Uterus (tissue), 3 donors: ENCODE measurements at regions not wholly inside any gene's neighbourhood (a gene's known extent, or its start where the extent isn't known, plus 50 kb on each side); places are given as distances from the start of the nearest gene placed in this dataset.
"Not testable (repeated sequence)": the region's sequence is repeated elsewhere in the genome, so short reads cannot be mapped to it uniquely, and the experiment has no call there.

Experiments
- DNase-seq, 2 donors: peaks; one replicate each; pipeline ENCODE4 v3.0.0-alpha.2; 2019 to 2020
- H3K27ac ChIP-seq, 2 donors: fragments of 200-600 bp; sonication (generic); 1 replicate in 1 of 2; 2 replicates in 1 of 2; pipeline ENCODE4 v1.5.1; 2016 to 2018
- H3K27me3 ChIP-seq, 2 donors: fragments of 200-600 bp; sonication (generic); one replicate each; pipeline ENCODE4 v1.5.1; 2018 to 2019; ENCODE audit warnings: control low read depth in 1 of 2
- H3K36me3 ChIP-seq, 2 donors: fragments of 200-600 bp; sonication (generic); one replicate each; pipeline ENCODE4 v1.5.1; 2019; ENCODE audit warnings: control low read depth in 1 of 2
- H3K4me1 ChIP-seq, 2 donors: fragments of 200-600 bp; sonication (generic); one replicate each; pipeline ENCODE4 v1.5.1; 2018 to 2019; ENCODE audit warnings: control low read depth in 1 of 2
- H3K4me3 ChIP-seq, 2 donors: fragments of 200-600 bp; sonication (generic); 1 replicate in 1 of 2; 2 replicates in 1 of 2; pipeline ENCODE4 v1.5.1; 2018 to 2019; ENCODE audit warnings: mild to moderate bottlenecking in 1 of 2
- H3K9me3 ChIP-seq, 2 donors: fragments of 200-600 bp; sonication (generic); one replicate each; pipeline ENCODE4 v1.5.1; 2019; ENCODE audit warnings: control low read depth in 1 of 2
- POLR2A ChIP-seq, 2 donors: fragments of 450-650 bp; IDR thresholded peaks; one replicate each; pipeline ENCODE4 v1.6.1; 2016; ENCODE audit warnings: antibody characterized with exemption in 2 of 2, mild to moderate bottlenecking in 1 of 2, moderate library complexity in 1 of 2
- intact Hi-C: fragments of 100-400 bp; cut with DNase I; formaldehyde crosslinking; loops from one replicate; pipeline ENCODE4 v1.15.1; 2023; ENCODE audit warnings: low total_unique reads
- TF ChIP-seq, protein P1 (sequence below), 4 experiments: fragments of 200-600 bp in 2 of 4; fragments of 450-650 bp in 2 of 4; sonication (generic) in 2 of 4; IDR thresholded peaks; one replicate each; pipeline ENCODE4 v1.5.1; 2016 to 2019; ENCODE audit warnings: antibody characterized with exemption in 4 of 4, mild to moderate bottlenecking in 2 of 4, moderate library complexity in 1 of 4
- donor health status: DM: yes; HTN: yes; CAD: no.

DNA sequence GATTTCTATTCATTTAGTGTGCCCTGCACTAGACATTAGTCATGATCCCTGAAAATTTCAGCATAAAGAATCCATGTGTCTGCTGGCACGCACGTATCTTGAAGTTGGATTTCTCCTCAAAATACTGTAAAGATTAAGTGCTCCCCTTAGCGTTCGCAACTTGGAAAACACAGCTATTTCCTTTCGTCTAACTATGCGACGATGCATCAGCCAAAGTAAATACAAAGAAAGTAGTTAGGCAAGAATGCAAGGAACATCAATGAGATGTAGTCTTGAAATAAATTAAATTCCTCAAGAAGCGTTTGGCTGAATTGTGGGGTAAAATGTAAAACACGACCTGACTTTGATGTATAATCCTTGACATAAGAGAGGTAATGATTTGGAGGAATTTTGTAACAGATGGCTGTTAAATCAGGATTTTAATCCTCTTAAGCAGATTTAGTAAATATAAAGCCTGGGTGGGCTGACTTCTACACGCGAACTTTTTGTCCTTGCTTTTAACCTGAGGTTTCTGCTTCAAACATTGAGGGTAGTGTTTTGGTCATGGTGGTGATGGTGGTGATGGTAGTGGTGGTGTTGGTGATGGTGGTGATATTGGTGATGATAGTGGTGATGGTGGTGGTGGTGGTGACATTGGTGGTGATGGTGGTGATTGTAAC lies 88.2 kb downstream of the FOXF2 start:
- TF ChIP-seq, protein P1, sequence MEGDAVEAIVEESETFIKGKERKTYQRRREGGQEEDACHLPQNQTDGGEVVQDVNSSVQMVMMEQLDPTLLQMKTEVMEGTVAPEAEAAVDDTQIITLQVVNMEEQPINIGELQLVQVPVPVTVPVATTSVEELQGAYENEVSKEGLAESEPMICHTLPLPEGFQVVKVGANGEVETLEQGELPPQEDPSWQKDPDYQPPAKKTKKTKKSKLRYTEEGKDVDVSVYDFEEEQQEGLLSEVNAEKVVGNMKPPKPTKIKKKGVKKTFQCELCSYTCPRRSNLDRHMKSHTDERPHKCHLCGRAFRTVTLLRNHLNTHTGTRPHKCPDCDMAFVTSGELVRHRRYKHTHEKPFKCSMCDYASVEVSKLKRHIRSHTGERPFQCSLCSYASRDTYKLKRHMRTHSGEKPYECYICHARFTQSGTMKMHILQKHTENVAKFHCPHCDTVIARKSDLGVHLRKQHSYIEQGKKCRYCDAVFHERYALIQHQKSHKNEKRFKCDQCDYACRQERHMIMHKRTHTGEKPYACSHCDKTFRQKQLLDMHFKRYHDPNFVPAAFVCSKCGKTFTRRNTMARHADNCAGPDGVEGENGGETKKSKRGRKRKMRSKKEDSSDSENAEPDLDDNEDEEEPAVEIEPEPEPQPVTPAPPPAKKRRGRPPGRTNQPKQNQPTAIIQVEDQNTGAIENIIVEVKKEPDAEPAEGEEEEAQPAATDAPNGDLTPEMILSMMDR (IDR thresholded peaks at IDR 0.05) = no peak
- no peak for TF ChIP-seq POLR2A (IDR thresholded peaks at IDR 0.05)
- Histone ChIP-seq H3K9me3 (no peaks in the 10 kb centered on the region), H3K27ac (no peak overlapping the region), H3K4me3 (no peak overlapping the region), H3K4me1 (no peaks in the 10 kb centered on the region), H3K36me3 (no peaks in the 10 kb centered on the region), H3K27me3 (no peaks in the 10 kb centered on the region)
- no peak for DNase-seq
- intact Hi-C loops = no loop called here

DNA sequence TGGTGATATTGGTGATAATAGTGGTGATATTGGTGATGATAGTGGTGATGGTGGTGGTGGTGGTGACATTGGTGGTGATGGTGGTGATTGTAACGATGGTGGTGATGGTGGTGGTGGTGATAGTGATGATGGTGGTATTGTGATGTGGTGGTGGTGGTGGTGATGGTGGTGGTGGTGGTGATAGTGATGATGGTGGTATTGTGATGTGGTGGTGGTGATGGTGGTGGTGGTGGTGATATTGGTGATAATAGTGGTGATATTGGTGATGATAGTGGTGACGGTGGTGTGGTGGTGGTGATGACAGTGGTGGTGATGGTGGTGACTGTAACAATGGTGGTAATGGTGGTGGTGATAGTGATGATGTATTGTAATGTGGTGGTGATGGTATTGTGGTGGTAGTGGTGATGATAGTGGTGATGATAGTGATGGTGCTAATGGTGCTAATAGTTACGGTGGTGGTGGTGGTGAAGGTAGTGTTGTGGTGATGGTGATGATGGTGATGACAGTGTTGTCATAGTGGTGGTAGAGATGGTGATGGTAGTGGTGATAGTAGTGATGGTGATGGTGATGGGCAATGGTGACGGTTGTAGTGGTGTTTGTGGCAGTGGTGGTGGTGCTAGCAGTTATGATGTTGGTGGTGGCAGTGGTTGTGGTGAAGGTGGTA lies 88.9 kb downstream of the FOXF2 start:
- DNase-seq, intact Hi-C loops, H3K4me1 ChIP-seq, H3K36me3 ChIP-seq, H3K9me3 ChIP-seq, H3K27me3 ChIP-seq, H3K4me3 ChIP-seq, H3K27ac ChIP-seq: not testable (repeated sequence)

DNA sequence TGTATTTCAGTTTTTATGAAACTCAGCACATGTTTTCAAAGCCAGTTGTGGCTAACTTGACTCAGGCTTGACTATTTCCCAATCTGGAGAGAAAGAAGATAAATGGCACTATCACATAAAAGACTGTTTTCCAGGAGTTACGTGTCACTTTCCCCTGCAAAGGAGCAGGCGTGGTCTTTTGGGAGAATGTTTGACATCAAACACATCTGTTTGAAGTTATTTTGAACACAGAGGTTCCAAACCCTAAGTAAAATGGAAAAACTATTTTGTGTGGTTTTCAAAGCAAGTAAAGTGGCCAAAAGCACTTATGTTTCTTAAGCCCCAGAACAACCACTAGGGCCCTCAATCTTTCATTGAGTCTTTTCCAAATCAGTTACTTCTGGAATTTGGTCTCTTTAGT lies 89.7 kb downstream of the FOXF2 start:
- Histone ChIP-seq H3K27ac (no peak overlapping the region), H3K36me3 (no peaks in the 10 kb centered on the region), H3K4me1 (no peaks in the 10 kb centered on the region), H3K27me3 (no peaks in the 10 kb centered on the region), H3K9me3 (no peaks in the 10 kb centered on the region), H3K4me3 (no peak overlapping the region)
- no peak for DNase-seq
- intact Hi-C loops = no loop called here
- TF ChIP-seq, protein P1 (IDR thresholded peaks at IDR 0.05) = no peak
- TF ChIP-seq POLR2A (IDR thresholded peaks at IDR 0.05) = no peak

DNA sequence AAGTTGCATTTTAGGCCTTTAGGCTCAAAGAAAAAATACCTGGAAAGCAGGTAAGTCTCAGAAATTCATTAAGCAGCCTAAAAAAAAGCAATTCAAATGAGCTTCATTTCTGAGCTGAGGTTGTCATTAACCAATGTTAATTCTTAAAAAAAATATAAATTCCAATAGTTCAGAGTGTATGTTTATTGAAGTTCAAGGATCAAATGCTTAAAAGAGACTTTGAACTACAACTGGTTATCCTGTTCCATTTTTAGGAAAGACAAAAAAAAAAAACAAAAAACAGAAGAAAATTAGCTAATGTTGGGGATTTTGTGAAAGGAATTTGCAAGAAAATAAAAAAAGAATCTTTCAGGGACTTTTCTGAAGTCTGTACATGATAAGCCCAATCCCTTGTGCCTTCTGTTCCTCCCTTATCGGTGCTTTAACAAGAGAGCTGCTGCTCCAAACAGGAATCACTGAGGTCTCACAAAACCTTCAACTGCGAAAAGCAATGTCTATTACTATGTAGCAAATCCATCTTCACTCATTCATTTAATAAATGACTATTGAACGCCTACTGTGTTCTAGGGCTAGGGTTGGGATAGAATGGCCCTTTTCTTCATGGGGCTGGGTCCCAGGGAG lies 90.3 kb downstream of the FOXF2 start:
- H3K36me3 ChIP-seq = no peaks in the 10 kb centered on the region
- no peak for DNase-seq
- H3K27ac ChIP-seq = no peak overlapping the region
- no peaks in the 10 kb centered on the region for H3K9me3 ChIP-seq
- H3K27me3 ChIP-seq = no peaks in the 10 kb centered on the region
- TF ChIP-seq, protein P1 (IDR thresholded peaks at IDR 0.05) = no peak
- no peak for TF ChIP-seq POLR2A (IDR thresholded peaks at IDR 0.05)
- H3K4me3 ChIP-seq = no peak overlapping the region
- no peaks in the 10 kb centered on the region for H3K4me1 ChIP-seq
- intact Hi-C loops = no loop called here

DNA sequence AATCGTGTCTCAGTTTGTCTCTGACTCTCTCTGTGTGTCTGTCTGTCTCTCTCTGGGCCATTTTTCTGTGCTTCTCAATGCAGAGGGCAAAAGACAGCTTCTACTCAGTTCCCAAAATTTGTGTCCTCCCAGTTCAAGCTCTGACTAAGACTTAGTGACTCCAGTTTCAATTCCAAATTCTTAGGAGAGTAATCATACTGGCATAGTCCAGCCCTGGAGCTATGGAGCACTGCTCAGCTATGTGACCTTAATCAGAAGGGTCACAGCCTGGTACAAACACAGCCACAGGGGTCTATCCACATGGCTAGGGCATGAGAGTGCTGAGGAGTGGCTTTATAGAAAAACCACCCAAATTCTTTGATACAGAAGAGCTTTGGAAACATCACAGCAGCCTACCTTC lies 91.9 kb downstream of the FOXF2 start:
- intact Hi-C loops = no loop called here
- Histone ChIP-seq H3K36me3 (no peaks in the 10 kb centered on the region), H3K4me1 (no peaks in the 10 kb centered on the region), H3K27ac (no peak overlapping the region), H3K4me3 (no peak overlapping the region), H3K9me3 (no peaks in the 10 kb centered on the region), H3K27me3 (no peaks in the 10 kb centered on the region)
- DNase-seq = no peak
- TF ChIP-seq POLR2A (IDR thresholded peaks at IDR 0.05) = no peak
- TF ChIP-seq, protein P1 (IDR thresholded peaks at IDR 0.05) = no peak
